ENCODE measurements at regions not wholly inside any gene's neighbourhood (a gene's known extent, or its start where the extent isn't known, plus 50 kb on each side); places are given as distances from the start of the nearest gene placed in this dataset.

DNA sequence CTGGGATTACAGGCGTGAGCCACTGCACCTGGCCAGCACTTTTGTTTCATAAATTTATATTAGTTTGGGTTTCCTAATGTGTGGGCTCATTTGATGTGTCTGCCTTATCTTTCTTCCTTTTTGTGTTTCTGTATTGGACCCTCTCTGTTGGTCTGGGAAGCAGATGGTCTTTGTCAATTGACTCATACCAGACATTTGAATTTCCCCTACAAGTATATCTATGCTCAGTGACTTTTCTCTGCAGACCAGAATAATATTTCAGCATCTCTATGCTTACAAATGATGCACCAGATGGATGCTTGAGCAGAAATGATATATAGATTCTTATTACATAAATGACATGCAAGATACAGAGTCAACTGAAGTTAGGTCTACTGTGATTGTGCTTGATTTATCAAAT is 329.9 kb upstream of the SLCO3A1 start:
- DNase-seq: no peak

DNA sequence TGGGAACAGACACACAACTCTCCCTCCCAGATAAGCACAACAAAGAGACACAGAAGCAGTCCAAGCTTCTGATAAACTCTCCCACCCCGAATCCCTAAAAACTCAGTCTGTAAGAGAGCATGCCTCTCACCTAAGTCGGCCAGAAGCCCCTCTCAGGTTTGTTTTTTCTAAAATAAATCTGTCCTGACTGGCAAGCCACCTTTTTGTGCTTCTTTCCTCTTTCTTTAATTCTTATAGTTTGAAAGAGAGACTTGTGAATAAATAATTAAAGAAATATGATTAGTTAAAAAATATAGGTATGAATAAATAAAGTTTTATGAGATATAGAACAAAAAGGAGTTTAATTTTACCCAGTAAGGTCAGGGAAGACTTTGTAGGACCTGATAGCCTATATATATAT is 329.0 kb upstream of the SLCO3A1 start:
- no peak for DNase-seq

DNA sequence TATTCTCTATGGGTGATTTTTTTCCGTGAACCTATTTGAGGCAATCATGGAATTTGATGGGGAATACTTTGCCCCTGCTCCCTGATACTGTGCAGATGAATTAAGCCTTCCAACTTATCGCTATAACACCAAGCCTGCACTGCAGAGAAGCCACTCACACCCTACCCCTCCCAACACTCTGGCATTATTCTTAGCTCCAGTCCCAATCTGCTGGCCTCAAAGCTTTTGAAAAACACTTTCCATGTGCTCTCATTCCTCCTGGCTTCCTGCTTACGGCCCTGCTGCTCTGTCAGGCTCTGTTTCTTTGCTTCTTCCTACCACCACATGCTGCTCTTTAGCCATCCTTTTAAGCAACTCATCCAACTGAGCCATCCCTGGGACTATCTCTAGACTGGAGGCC is 327.8 kb upstream of the SLCO3A1 start:
- no peak for DNase-seq

DNA sequence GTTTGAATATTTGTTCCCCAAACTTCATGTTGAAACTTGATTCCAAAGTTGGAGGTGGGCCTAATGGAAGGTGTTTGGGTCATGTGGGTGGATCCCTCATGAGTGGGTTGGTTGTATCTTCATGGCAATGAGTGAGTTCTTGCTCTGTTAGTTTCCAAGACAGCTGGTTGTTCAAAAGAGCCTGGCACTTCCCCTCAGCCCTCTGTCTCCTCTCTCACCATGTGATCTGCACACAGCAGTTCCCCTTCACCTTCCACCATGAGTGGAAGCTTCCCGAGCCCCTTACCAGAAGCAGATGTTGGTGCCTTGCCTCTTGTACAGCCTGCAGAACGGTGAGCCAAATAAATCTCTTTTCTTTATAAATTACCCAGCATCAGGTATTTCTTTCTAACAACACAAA is 327.1 kb upstream of the SLCO3A1 start:
- no peak for DNase-seq

DNA sequence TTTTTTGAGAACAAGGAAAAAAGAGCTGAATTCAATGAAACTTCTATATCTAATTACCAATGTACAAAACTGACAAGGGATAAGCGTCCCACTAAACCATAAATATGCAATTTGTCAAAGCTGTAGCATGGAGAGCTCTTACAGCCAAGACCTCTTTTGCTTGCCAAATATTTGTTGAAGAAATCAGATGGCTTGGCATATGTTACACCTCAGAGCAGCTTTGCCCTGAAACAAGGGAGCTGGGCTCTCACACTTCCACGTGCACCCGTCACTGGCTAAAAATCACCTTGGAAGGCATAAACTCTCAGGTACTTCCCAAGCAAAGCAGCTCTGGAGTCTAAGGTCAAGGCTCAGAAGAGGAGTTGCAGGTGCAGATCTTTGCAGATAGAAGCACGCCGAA is 324.7 kb upstream of the SLCO3A1 start:
- DNase-seq: no peak

DNA sequence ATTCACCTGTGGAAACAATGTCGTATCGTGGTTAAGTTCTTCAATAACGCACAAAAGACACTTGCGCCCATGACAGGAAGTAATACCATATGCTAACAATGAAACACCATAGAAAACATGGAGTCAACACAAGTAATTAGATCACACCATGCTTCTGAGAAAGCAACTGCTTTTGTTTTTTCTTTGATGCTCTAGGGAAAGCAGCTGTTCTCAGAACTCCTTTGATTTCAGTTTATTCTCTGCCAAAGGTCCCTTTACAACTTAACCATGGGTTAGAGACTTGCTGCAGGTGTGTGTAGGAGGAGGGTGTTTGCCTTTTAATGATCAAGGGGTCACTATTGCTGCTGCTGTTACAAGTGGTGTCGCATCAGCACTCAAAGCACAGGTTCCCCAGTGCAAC is 324.0 kb upstream of the SLCO3A1 start:
- DNase-seq: no peak

DNA sequence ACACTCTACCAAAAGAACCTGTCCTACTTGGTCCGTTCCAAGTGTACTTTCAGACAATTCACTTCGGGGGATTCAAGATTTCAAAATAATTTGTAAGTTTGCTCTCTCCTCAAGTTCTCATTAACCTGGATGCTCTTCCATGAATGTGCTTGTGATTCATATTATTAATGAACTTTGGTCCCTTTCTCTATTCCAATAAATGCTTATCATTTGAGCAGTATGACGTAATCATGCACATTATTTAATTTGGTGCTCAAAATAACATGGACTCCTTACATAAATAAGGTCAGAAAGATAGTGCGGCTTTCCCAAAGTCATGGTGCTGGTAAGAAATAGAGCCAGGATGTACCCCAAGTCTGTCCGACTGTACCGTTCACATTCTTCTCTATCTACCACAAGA is 323.2 kb upstream of the SLCO3A1 start:
- DNase-seq: no peak

DNA sequence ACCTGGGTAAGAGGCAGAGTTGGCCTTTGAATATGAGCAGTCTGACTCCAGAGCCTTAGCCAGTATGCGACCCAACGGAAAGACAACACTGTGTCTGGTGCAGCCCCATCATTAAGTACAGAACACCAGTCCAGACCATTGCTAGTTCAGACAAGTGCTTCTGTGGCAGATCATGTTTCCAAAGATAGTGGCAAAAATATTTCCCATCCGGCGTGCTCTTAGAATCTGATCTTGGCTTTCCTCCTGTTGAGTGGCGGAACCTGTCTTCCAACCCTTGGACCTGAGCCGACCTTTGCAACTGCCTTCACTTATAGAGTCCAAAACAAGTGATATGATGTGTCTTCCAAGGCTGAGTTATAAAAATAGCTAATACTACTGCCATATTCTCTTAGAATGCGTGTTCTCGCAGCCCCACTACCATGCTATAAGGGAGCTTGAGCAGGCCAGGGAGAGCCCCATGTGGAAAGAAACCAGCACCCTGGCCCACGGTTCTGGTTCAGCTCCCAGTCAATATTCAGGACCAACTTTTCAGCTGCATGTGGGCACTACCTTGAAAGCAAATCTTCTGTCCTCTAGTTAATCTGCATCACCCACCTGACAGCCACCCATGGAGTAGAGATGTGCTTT is 322.4 kb upstream of the SLCO3A1 start:
- DNase-seq: no peak

DNA sequence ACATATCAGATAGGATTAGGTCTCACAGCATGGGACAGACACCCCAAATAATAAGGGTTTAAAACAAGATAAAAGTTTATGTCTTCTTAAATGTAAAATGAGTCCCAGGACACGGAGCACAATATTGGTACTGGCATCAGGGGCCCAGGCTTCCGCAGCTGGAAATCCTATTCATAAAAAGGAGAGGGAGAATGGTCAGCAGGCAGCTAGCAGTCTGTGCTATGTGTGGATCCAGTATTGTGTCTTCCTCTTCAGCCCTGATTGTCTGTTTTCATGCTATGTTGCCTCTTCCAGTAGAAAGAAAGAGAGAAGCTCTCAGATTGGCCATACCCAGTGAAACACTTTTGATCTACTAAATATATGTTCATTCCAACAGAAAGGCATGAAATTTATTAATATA is 319.3 kb upstream of the SLCO3A1 start:
- no peak for DNase-seq

DNA sequence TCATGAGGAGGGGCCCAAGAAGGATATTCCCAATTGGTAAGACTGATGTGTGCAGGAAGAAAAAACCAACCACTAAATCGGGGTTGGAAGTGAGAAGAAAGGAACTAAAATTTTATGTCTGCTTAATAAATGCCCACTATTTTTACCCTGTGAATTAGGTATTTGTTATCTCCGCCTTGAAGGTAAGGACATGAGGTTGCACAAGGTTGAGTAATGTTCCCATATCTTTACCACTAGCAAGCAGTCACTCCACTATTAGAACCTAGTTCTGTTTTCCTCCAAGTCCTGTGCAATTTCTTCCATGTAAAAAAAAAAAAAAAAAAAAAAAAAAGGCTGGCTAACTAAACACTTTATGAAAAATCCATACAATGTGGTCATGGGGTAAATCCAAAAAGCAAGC is 318.5 kb upstream of the SLCO3A1 start:
- no peak for DNase-seq

DNA sequence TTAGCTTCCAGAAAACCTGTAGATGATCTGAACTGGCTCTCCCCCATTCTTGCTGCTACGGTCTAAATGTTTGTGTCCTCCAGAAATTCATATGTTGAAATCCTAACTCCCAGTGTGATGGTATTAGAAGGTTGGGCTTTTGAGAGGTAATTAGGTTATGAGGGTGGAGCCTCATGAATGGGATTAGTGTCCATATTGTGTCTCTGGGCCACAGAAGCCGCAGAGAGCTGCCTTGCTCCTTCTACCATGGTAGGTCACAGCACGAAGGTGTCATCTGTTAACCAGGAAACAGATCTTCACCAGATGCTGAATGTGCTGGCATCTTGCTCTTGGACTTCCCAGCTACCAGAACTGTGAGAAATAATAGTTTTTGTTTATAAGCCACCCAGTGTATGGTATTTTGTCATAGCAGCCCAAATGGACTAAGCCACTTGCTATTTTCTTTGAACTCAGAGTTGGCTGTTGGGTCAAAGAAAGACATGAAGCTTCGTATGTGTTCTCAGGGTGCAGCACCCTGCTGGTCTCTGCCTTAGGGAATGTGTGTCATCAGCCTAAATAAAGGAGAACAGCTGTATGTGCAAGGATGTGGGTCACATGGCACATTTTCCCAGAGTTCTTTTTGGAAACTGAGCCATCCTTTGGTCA is 317.5 kb upstream of the SLCO3A1 start:
- no peak for DNase-seq

DNA sequence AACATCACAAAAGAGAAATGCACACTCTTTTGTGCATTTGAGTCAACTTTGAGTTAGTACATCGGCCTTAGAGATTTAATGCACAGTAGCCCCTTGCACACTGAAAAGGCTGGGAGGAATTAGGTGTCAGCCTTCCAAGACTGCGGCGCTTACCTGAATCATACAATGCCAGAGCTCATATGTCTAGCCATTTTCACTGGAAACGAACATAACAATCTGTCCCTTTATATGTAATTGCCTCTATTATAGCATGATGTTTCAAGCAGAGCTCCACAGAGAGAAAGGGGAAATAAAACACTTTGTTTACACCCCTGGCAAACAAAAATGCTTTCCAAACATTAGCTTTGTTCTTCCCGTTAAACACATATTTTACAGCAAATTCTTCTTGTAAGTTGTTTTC is 315.7 kb upstream of the SLCO3A1 start:
- DNase-seq: no peak

DNA sequence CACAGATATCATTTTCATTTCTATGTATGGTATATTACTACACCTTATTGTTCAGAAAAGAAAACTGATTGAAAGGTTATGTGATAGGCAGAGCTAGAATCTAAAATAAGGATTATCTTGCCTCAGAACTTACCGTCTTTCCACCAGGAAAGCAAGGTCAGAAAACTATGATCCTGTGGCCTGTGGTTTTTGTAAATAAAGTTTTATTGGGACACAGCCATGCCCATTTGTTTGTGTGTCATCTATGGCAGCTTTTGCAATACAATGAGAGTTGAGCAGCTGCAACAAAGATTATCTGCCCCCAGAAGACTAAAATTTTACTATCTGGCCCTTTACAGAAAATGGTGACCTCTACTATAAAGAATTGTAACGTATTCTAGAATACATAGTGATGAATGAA is 314.7 kb upstream of the SLCO3A1 start:
- no peak for DNase-seq

DNA sequence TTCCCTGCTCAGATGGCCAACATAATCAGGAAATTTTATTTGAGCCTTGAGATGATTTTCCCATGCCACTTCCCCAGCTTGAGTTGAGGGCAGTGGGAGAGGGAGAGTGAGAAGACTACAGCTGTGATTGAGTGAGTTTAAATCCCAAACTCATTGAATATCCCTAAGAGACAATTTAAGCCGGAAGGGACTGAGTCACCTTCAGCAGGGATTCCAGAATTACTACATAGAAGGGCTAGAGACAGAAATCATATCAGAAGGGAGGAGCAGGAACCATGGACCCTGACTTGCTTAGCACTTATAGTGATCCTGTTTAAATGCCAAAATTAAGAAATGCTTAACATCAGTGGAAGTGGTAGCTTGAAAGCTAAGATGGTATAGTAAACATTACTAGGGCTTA is 312.2 kb upstream of the SLCO3A1 start:
- no peak for DNase-seq

DNA sequence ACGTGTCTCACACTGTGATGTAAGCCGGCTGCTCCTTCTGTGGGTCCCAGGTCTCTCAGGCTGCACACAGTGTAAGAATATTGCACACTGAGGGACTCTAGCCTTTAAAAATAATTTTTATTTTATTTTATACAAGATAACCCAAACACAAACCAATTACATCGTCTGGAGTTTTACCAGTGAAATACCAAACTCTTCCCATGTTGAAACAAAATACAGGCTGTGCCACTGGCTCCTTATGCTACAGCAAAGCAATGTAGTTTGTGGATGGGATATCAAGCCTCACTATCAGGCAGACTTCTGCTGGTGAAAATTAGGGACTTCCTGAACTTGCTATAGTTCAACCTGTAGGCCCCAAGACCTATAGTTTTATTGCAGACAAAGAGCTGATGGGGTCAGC is 311.3 kb upstream of the SLCO3A1 start:
- no peak for DNase-seq

DNA sequence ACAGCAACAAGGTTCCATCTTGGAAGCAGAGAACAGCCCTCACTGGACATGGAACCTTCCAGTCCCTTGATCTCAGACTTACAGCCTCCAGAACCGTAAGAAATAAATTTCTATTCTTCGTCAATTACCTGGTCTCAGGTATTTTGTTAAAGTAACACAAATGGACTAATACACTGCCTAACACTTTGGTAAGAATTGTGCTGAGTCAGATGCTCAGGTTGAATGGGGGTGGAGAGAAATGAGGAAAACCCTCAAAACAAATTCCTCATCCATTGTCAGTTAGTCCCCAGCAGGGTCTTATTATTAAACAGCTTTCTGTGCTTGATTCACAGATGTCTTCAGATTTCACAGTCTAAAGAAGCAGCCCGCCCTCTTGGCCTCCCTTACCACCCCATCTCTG is 306.2 kb upstream of the SLCO3A1 start:
- no peak for DNase-seq

DNA sequence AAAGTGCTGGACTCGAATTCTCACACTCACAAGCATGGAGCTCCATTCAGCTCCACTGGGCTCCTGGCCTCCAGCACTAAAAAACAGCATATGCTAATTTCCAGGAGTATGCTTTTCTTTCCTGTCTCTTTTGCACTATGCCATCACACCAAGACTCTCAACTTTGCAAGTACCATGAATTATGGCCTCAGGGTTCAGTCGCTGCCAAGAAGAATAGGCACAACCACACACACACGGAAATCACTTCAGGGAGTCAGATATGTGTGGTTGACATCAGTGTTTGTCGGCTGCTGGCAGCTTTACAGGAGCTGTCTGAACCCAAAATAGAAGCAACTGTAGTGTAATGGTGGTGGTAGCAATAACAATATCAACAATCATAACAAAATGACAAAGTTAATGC is 305.0 kb upstream of the SLCO3A1 start:
- DNase-seq: no peak

DNA sequence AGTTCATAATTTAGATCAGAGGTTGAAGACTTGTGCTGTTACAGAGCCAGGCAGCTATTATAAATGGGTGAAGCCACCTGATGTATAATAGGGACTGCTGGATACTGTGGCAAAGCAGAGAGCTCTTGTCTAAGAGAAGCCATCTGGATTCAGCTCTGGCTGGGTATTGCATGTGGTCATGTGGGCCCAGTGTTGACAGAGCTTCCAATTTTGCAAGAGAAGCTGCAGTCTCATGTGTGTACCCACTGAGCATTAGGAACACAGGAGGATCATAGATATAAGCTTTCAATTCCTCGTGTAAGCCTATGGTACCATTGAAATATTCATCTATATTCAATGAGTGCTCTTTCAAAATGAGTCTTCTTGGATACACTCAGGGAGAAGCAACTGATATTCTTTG is 303.9 kb upstream of the SLCO3A1 start:
- DNase-seq: no peak

DNA sequence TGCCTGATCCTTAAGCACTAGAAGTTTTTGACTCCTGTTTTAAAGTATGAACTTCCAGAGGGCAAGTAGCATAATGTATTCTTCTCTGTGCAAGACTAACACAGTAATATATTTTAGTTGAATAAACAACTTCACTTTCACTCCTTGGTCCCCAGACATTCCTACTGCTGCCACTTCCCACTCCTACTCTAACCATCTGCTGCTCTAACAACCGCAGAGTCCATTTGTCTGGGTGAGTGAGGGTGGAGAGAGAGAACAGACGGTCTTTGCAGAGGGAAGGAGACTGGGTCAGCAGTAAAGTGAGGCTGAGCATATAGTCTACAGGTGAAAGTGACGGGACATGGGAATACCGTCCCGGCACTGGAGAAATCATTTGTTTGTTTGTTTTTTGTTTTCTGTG is 301.0 kb upstream of the SLCO3A1 start:
- no peak for DNase-seq

DNA sequence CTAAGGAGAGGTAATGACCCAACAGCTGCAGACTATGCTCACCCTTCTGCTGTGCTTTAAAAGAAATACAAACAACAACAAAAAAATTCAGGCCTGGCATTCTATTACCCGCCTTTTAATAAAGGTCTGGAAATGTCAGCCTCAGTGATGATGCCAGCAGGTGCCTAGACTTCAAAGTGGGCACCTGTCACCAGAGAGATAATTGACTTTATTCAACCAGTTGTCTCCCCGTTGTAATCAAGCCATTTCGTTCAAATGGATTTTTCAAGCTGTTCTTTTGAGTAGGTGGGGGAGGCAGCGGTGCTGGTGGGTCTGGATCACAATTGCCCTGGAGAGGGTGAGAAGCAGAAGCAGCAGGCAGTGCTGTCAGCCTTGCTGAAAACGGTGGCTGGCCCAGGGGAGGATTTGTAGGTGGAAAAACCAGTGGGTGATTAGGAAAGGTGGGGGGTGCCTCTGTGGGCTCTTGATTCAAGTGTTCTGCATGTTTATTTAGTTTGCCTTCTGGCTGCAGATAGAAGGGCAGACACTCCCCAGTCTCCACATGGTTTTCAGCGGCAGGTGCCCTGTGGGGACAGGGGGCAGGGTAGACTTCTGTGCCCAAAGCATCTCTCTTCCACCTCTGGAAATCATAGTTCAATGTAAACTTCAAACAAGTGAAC is 300.2 kb upstream of the SLCO3A1 start:
- DNase-seq: no peak

DNA sequence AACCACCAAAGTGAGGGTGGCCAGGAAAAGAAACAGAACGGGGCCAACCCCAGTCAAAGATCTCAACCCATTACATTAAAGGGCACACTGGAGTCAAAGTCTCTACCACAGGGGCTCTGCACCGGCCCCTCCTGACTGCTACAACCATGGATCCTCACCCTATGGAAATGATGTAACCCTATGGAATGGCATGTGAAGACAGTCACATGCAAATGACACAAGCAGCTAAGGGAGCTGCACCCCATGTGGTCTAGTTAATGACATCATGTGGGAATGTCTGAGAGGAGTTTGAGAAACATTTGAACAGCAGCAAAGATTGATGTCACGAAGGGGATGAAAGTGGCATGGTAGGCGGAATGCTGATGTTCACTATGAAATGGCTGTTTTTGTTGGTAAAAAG is 298.2 kb upstream of the SLCO3A1 start:
- DNase-seq: no peak

DNA sequence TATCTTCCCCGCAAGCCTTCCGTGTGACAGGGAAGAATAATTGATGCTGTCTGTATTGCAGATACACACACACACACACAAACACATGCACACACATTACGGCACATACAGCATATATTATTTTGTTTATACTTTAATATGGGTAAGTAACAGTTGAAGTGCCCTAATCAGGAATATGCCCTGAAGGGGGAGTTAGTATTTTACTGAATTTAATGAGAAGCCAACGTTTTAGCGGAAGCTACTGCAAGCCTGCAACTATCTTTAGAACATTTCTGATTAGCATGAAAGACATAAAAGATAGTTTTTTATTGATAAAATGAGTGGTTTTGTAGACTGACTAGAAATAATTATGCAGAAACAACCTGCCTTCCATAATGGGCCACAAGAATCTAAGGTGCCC is 296.6 kb upstream of the SLCO3A1 start:
- DNase-seq: no peak

DNA sequence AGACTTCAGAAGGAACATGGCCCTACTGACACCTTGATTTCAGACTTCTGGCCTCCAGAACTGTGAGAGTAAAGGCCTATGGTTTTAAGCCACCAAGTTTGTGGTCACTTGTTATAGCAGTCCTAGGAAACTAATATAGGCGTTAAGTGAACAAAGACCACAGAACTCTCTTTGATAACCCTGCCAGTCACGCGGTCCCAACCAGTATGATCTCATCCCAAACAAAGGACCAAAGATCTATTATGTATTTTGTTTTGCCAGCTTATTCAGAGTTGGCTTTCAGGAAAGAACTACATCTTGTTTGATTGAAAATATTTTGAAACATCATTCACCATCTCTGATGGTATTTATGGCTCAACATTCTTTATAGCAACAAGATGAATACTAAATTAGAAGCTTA is 294.4 kb upstream of the SLCO3A1 start:
- no peak for DNase-seq

DNA sequence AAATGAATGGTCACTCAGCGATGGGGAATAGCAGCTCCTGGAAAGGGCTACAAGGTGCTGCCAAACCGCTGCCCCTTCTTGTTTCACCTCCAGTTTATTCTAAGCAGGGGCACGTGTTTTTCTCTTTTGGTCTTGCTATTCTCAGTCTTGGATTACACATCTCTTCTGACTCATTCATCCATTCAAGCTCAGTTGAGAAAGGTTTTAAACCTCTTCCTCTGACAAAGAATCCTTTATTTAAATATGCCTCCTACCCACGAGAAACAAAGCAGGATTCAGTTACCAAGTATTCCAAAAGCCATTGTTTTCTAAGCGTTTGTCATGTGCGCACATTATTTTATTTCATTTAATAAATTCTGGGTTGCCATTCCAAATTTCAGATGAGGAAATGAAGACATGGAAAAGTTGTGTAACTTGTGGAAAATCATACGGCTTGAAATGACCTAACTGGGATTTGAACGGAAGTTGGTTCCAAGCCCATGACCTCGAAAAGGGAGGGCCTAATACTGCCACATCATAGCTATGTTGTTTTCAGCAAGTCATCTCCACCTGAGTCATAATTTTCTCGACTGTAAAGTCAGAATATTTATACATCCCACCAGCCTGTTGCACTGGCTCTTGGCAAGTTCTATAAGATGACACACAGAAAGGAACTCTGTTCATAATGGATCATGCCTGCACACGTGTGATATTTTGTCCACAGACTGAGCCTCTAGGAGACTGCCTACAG is 292.0 kb upstream of the SLCO3A1 start:
- DNase-seq: peak; percentile 5
